GM18861 (cell line): ENCODE measurements at regions not wholly inside any gene's neighbourhood (a gene's known extent, or its start where the extent isn't known, plus 50 kb on each side); places are given as distances from the start of the nearest gene placed in this dataset.

ENCODE experiments used
- ATAC-seq: cut with Tn5 transposase; IDR thresholded peaks from one replicate; pipeline ENCODE4 v1.9.1; 2021; ENCODE audit not compliant: unreplicated experiment

- ATAC-seq, result no peak
Observed at GRCh38 chr14:101473795-101474562, 87.3 kb upstream of the DIO3 start.

GRCh38 chr14:101474563-101475455 is 86.5 kb upstream of the DIO3 start:
- ATAC-seq, result no peak

GRCh38 chr14:101475456-101476257 is 85.6 kb upstream of the DIO3 start:
- ATAC-seq, result no peak

- ATAC-seq, result no peak
Observed at GRCh38 chr14:101476258-101476915, 84.9 kb upstream of the DIO3 start.

GRCh38 chr14:101476916-101477553 is 84.3 kb upstream of the DIO3 start:
- no peak for ATAC-seq

GRCh38 chr14:101477648-101478047 is 83.6 kb upstream of the DIO3 start:
- ATAC-seq, result no peak

- ATAC-seq, result no peak
Observed at GRCh38 chr14:101478096-101478495, 83.2 kb upstream of the DIO3 start.

- no peak for ATAC-seq
Observed at GRCh38 chr14:101478796-101479410, 82.4 kb upstream of the DIO3 start.

GRCh38 chr14:101480022-101480746 is 81.1 kb upstream of the DIO3 start:
- no peak for ATAC-seq

- no peak for ATAC-seq
Observed at GRCh38 chr14:101480747-101481530, 80.4 kb upstream of the DIO3 start.

- ATAC-seq, result no peak
Observed at GRCh38 chr14:101481557-101481956, 79.7 kb upstream of the DIO3 start.

GRCh38 chr14:101482066-101482465 is 79.2 kb upstream of the DIO3 start:
- ATAC-seq, result no peak

GRCh38 chr14:101483829-101484228 is 77.5 kb upstream of the DIO3 start:
- ATAC-seq, result no peak

GRCh38 chr14:101489092-101489760 is 72.1 kb upstream of the DIO3 start:
- ATAC-seq, result no peak

- no peak for ATAC-seq
Observed at GRCh38 chr14:101490771-101491170, 70.5 kb upstream of the DIO3 start.

GRCh38 chr14:101491841-101492240 is 69.5 kb upstream of the DIO3 start:
- no peak for ATAC-seq

GRCh38 chr14:101492716-101493115 is 68.6 kb upstream of the DIO3 start:
- ATAC-seq, result no peak

- no peak for ATAC-seq
Observed at GRCh38 chr14:101494826-101495225, 66.5 kb upstream of the DIO3 start.
